Raji (cell line): ENCODE measurements at regions not wholly inside any gene's neighbourhood (a gene's known extent, or its start where the extent isn't known, plus 50 kb on each side); places are given as distances from the start of the nearest gene placed in this dataset.

Experiments used
- POLR2A ChIP-seq: IDR thresholded peaks from 2 replicates; pipeline ENCODE4 v1.6.1; 2011; ENCODE audit warnings: low read depth, low read length, control low read depth; ENCODE audit not compliant: insufficient read depth

- no peak for TF ChIP-seq POLR2A
These were observed 109.1 kb downstream of the MTERF1 start for GRCh38 chr7:91771394-91771793.

GRCh38 chr7:91771921-91772815, 108.3 kb downstream of the MTERF1 start:
- TF ChIP-seq POLR2A, result no peak

GRCh38 chr7:91776171-91776570, 104.3 kb downstream of the MTERF1 start:
- TF ChIP-seq POLR2A, result no peak

- no peak for TF ChIP-seq POLR2A
These were observed 103.0 kb downstream of the MTERF1 start for GRCh38 chr7:91777522-91777921.

- no peak for TF ChIP-seq POLR2A
These were observed 102.1 kb downstream of the MTERF1 start for GRCh38 chr7:91778416-91778815.

GRCh38 chr7:91780521-91780920, 100.0 kb downstream of the MTERF1 start:
- TF ChIP-seq POLR2A, result no peak

GRCh38 chr7:91784469-91784868, 96.0 kb downstream of the MTERF1 start:
- TF ChIP-seq POLR2A, result no peak

GRCh38 chr7:91787931-91788330, 92.6 kb downstream of the MTERF1 start:
- no peak for TF ChIP-seq POLR2A

- no peak for TF ChIP-seq POLR2A
These were observed 91.4 kb downstream of the MTERF1 start for GRCh38 chr7:91789086-91789485.

GRCh38 chr7:91789558-91789957, 90.9 kb downstream of the MTERF1 start:
- TF ChIP-seq POLR2A, result no peak

GRCh38 chr7:91796122-91796521, 84.4 kb downstream of the MTERF1 start:
- no peak for TF ChIP-seq POLR2A

- TF ChIP-seq POLR2A, result no peak
These were observed 82.1 kb downstream of the MTERF1 start for GRCh38 chr7:91798425-91798824.

- no peak for TF ChIP-seq POLR2A
These were observed 80.1 kb downstream of the MTERF1 start for GRCh38 chr7:91800389-91800788.

- no peak for TF ChIP-seq POLR2A
These were observed 79.0 kb downstream of the MTERF1 start for GRCh38 chr7:91801331-91801983.

GRCh38 chr7:91811236-91811635, 69.3 kb downstream of the MTERF1 start:
- no peak for TF ChIP-seq POLR2A

GRCh38 chr7:91811641-91812040, 68.9 kb downstream of the MTERF1 start:
- no peak for TF ChIP-seq POLR2A
